ENCODE measurements at regions not wholly inside any gene's neighbourhood (a gene's known extent, or its start where the extent isn't known, plus 50 kb on each side); places are given as distances from the start of the nearest gene placed in this dataset.

GRCh38 chr3:184470551-184470950 is 90.7 kb downstream of the CHRD start (continued):
- TF ChIP-seq ZNF462 (CRISPR knock-in tag; IDR thresholded peaks at IDR 0.05) (no peak), JUNB (IDR thresholded peaks at IDR 0.05; ENCODE audit: unreplicated experiment) (no peak), ZNF114 (CRISPR knock-in tag; IDR thresholded peaks at IDR 0.05) (no peak), POLR2AphosphoS5 (IDR thresholded peaks at IDR 0.05; ENCODE audit: low read depth) (no peak), ZNF331 (CRISPR knock-in tag; IDR thresholded peaks at IDR 0.05; ENCODE audit: low read depth) (no peak), NANOG (IDR thresholded peaks at IDR 0.05; ENCODE audit: borderline replicate concordance) (no peak), STAT1 (IDR thresholded peaks at IDR 0.05; ENCODE audit: unreplicated experiment) (no peak)
- TF ChIP-seq, protein P1, sequence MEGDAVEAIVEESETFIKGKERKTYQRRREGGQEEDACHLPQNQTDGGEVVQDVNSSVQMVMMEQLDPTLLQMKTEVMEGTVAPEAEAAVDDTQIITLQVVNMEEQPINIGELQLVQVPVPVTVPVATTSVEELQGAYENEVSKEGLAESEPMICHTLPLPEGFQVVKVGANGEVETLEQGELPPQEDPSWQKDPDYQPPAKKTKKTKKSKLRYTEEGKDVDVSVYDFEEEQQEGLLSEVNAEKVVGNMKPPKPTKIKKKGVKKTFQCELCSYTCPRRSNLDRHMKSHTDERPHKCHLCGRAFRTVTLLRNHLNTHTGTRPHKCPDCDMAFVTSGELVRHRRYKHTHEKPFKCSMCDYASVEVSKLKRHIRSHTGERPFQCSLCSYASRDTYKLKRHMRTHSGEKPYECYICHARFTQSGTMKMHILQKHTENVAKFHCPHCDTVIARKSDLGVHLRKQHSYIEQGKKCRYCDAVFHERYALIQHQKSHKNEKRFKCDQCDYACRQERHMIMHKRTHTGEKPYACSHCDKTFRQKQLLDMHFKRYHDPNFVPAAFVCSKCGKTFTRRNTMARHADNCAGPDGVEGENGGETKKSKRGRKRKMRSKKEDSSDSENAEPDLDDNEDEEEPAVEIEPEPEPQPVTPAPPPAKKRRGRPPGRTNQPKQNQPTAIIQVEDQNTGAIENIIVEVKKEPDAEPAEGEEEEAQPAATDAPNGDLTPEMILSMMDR (conservative IDR thresholded peaks at IDR 0.05; ENCODE audit: low read depth in 2 of 2) = no peak
- TF ChIP-seq, protein P2, sequence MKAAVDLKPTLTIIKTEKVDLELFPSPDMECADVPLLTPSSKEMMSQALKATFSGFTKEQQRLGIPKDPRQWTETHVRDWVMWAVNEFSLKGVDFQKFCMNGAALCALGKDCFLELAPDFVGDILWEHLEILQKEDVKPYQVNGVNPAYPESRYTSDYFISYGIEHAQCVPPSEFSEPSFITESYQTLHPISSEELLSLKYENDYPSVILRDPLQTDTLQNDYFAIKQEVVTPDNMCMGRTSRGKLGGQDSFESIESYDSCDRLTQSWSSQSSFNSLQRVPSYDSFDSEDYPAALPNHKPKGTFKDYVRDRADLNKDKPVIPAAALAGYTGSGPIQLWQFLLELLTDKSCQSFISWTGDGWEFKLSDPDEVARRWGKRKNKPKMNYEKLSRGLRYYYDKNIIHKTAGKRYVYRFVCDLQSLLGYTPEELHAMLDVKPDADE (IDR thresholded peaks at IDR 0.05) = no peak

Measured in GM23338 (cell line).